SHP77 (cell line): ENCODE measurements at regions not wholly inside any gene's neighbourhood (a gene's known extent, or its start where the extent isn't known, plus 50 kb on each side); places are given as distances from the start of the nearest gene placed in this dataset.
A peak's percentile ranks its signal among the peaks of the same experiment; 100 is the strongest.

Source experiments
- DNase-seq, 2 experiments: peaks; one replicate each; lab custom pipeline; 2025; lab: John Stamatoyannopoulos, UW

DNA sequence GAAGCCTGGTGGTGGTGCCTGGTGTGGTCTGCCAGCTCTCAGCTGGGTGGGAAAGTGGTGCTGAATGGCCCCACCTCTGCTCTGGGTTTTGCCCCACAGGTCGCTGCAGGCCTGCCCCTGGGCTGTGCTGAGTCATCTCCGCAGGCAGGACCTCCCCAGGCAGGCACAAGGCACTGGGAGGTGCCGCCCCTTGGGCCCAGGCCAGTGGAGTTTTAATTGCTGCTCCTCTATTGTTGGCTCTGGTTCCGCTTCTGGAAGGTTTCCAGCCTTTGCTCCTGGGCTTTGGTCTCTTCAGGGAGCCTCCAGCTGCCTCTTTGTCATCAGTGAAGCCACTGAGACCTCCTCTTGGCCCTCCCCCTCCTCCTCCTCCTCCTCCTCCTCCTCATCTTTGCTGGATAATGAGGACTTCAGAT lies 180.3 kb upstream of the GRB10 start:
- peak; percentile 90 to 96 for DNase-seq

GRCh38 chr7:50962281-50962883 lies 179.7 kb upstream of the GRB10 start:
- no peak for DNase-seq

DNA sequence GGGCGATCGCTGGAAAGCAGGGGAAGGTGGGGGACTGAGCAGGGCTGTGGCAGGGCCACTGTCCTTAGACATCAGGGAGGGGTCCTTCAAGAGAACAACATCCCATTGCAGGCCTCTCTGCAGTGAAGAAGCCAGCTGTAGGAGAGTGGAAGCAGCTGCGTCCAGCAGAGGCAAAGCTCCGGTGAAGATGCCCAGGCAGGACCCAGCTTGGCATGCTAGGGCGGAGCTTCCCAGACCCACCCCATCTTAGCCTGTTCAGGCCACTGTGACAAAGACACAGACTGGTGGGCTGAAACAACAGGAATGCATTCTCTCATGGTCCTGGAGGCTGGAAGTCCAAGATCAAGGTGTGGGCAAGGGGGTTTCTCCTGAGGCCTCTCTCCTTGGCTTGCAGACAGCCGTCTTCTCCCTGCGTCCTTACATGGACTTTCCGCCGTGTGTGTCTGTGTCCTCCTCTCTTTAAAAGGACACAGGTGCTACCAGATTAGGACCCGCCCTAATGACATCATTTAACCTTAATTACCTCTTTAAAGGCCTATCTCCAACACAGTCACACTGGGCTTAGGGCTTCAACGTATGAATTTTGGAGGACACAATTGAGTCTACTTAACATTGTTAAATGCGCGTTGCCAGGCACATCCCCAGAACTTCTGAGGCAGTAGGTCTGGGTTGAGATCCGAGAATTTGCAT lies 178.1 kb upstream of the GRB10 start:
- DNase-seq, result peak in 1 of 2 experiments; percentile 26

DNA sequence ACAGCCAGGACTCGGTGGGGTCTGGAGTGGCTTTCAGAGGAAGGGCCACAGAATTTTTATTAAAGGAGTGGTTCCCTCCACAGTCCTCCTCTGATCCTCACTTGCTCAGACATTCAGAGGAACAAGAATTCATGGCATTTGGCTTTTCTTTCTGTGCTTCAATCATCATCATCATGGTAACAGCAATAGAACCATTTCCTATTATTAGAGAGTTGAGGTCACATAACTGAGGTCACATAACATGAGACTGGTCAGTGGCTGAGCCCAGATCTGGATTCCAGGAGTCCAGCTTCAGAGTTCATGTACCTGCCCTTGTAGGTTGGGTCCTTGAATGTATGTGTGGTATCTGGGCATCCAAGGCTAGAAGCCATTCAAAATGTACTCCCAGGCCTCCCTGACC lies 177.3 kb upstream of the GRB10 start:
- DNase-seq, result no peak

- DNase-seq, result no peak
These were observed 176.9 kb upstream of the GRB10 start for GRCh38 chr7:50959560-50959959.

DNA sequence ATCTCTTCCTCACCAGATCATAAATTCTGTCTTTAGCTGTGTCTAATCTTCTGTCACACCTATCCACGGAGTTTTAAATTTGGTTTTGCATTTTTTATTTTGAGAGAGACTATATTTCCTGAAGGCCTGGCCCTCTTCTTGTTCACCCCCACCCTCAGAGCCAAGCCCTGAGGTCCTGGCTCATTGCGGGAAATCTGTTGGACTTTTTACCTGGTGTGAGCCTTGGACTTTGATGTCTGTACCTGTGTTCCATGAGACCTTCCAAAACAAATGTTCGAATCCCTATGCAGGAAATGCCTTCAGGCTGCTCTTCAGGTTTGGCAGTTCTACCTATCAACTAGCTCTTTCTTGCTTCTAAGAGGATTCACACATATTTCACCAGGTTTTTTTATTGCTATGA lies 175.2 kb upstream of the GRB10 start:
- DNase-seq, result no peak

- DNase-seq, result no peak
These were observed 174.7 kb upstream of the GRB10 start for GRCh38 chr7:50957431-50957830.

DNA sequence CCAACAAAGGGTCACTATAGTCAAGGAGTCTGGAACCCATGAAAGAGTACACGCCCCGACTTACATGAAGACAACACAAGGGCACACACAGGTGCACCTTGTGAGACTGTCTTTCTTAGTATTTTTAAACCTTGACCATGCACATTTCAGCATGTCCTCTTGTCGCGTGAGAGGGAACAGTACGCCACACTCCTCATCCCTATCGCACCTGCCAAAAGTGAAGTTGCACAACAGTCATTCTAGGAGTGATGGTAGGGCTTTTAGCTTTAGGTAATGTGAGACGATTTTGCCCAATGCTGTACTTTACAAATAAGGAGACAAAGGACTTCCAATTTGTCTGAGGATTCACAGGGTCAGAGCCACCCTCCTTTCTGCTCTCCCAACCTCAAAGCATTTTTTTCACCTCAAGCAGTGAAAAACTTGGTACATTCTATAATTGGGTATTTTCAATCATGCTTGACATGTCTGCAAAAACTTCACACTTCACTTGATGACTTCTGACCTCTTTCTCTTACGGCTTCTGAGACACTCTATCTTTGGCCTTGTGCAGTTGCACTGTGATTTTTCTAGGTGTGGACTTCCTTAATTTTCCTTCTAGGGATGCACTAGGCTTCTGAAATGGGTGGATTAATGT lies 173.9 kb upstream of the GRB10 start:
- DNase-seq, result no peak

GRCh38 chr7:50954716-50955115 lies 172.0 kb upstream of the GRB10 start:
- no peak for DNase-seq

- DNase-seq, result no peak
These were observed 171.5 kb upstream of the GRB10 start for GRCh38 chr7:50954245-50954644.

- no peak for DNase-seq
These were observed 171.1 kb upstream of the GRB10 start for GRCh38 chr7:50953820-50954219.

DNA sequence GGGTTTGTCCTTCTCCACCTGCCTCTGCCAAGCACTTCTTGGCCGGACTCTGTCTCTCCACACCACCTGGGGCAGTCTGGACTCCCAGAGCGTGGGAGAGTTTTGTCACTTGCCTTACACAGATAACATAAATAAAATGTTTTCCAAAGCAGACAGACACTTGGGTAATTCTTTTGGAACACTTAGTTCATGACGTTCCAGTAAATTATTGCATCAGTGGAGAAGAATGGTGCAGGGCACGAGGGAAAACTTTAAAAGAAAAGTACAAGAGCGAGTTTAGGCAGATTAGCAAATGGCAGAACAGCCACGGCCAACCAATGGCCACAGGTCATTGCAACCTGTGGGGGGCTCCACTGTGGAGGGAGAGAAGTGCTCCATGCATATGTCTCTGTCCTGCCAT lies 170.6 kb upstream of the GRB10 start:
- no peak for DNase-seq

DNA sequence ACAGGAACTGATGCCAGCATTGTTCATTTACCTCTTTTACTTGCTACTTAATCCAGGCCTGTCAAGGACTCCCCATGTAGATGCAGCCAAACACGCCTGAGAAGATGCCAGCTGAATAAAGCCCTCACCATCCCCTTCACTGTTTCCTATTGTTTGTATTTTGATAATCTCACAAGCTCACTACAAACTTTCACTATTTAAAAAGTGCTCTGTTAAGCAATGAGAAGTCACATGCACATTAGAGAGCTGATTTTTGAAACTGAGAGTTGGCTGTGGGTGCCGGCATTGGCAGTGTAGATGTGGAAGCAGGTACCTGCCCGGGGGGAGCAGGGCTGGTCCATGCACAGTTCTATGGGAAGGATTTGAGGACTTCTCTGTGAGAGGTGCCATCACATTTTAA lies 169.8 kb upstream of the GRB10 start:
- no peak for DNase-seq

- no peak for DNase-seq
These were observed 169.4 kb upstream of the GRB10 start for GRCh38 chr7:50952120-50952519.

- DNase-seq, result no peak
These were observed 160.8 kb upstream of the GRB10 start for GRCh38 chr7:50943482-50943881.

DNA sequence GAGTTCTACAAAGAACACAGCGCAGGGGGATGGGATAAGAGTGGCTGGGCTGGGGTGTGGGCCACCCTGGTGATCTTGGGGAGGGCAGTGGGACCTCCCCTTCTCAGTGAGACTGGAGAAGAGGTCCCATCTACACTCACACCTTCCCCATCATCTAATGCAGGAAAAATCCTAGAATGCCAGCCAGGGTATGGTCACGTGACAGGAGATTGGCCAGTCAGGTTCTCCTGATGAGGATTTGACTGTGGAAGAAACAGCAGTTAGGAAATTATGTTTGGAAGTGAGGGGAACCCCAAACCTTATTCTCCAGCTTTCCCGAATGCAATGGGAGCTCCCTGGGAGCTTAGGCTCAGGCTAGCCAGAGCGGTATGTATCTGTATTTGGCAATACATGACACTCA lies 158.8 kb upstream of the GRB10 start:
- DNase-seq, result no peak

DNA sequence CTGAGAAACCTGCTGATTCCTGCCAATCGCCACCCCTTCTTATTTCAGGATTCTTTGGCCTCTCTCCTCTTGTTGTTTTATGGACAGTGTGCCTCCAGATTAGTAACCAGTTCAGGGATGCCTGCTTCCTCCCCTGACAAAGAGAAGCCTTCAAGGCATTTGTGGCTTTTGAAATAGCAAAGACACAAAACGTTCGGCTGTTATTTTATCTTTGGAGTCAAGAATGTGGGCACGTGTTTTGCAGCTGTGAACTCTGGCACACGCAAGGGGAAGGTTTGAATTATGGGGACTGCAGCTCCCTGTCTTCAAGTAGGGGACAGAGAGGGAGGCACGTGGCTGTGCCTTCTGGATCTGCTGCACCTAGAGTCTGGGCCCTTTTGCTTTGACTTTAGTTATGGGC lies 157.9 kb upstream of the GRB10 start:
- DNase-seq, result no peak

DNA sequence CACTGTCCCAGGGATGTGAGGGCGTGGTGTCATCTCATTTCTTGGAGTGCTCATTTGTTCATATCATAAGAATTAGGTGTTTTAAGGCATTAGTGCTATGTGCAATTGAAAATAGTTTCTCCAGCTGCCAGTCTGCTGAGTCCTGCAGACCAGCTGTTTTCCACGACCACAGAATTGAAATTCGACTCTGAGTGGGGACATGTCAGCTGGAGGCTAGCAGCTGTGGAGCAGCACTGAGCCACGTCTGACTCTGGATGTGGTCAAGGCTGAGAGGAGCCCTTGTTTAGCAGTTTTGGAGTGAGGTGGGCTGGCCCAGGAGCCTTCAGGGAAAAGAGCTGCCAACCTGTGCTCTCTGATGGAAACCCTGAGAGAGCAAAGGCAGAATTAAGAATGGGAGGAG lies 156.3 kb upstream of the GRB10 start:
- DNase-seq, result no peak

DNA sequence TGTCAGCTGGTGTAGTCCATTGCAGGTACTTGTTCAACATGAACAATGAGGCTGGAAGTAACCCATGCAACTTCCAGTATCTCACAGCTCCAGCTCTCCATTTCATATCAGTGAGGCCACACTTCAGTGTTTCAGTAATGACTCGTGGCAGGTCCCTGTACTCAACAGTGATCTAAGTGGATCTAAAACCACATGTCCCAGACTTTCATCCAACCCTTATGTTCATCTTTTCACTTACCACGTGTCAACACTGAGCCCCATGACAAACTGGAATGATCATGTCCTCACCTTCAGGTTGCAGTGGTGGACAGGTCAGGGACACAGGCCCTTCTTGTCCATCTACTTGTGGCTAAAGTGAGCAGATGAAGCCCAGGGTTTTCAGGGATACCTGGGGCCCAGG lies 155.0 kb upstream of the GRB10 start:
- DNase-seq, result no peak

- DNase-seq, result no peak
These were observed 143.4 kb upstream of the GRB10 start for GRCh38 chr7:50926049-50926448.

DNA sequence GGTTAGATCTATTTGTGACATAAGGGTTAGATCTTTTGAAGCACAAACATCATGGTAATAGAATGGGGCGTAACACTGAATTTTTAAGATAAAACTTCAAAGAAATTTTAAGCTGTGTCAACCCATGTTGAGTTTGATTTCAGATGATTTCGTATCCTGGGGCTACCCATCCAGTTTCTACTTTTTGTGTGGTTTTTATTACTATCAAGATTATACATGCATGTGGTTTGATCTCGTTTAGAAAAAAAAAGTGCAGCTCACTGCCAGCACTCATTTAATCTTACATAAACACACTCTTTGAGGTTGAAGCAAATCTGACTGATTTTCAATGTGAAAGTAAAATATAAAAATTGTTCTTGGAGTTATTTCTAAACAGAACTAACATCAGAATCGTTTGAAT lies 140.8 kb upstream of the GRB10 start:
- DNase-seq, result no peak

GRCh38 chr7:50921114-50921813 lies 138.6 kb upstream of the GRB10 start:
- no peak for DNase-seq

DNA sequence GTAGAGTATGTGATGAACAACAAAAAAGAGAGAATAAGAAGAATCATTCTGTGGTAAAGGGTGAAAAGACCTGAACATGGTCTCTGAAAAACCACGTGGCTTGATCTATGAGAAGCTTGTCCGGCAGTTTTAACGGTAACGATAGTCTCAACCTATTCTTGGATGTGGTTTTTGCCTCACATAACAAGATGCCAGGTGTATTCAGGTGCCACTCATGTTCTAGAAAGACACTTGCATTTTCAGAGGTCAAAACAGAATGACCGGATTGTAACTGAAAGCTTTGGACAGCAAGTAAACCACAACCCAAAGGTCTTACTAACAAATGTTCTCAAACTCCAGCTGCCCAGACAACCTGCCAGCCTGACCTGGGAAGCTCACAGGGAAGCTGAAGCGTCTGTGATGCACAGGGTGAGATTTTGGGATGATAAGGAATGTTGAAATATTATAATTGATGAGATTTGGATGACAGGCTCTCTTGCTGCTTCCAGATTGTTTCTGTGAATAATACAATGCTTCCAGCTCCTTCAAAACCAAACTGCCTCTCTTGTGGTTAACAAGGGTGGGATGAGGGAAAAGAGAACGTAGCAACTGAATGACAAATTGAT lies 137.4 kb upstream of the GRB10 start:
- no peak for DNase-seq
